ENCODE measurements at regions not wholly inside any gene's neighbourhood (a gene's known extent, or its start where the extent isn't known, plus 50 kb on each side); places are given as distances from the start of the nearest gene placed in this dataset.

DNA sequence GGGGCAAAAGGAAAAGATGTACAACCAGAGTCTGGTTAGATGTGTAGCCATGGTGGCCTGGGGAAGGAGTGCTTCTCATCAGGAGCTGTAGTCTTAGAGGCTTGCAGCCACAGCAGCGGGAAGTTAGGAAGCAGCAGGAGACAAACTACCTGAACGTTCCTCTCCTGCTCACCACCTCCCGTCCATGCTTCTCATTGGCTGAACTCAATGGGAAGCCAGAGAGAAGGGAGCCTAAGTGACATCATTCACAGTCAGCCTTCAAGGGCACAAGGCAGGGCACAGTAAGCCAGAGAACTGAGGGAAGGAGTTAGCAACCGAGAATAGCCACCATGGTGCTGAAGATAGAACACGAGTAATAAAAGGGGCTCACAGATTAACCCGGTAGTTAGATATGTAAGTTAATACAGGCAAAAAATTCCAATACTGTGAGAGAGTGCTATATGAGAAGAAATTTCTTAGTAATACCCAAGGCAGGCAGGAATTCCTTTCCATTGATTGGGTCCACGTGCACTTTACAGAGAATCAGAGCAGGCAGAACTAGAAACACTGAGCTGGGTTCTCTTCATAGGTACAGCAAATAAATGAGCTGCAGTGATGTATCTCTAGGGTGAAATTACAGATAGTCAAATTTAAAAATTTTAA lies 391.5 kb upstream of the DACH1 start:
- H3K4me2 ChIP-seq: no peak overlapping the region
- no peaks in the 10 kb centered on the region for H3K36me3 ChIP-seq
- no peak overlapping the region for H3K27ac Mint-ChIP-seq
- H3K9ac ChIP-seq: no peak overlapping the region
- no peak for DNase-seq (ENCODE audit: low spot score)
- H3F3A ChIP-seq (ENCODE audit: low read depth): no peaks in the 10 kb centered on the region
- no peaks in the 10 kb centered on the region for H3K79me2 ChIP-seq (ENCODE audit: low read depth)
- H3K4me3 ChIP-seq: no peak overlapping the region
- no peaks in the 10 kb centered on the region for H3K36me3 Mint-ChIP-seq
- H3K9me3 ChIP-seq (ENCODE audit: low read depth): no peaks in the 10 kb centered on the region
- H4K20me1 ChIP-seq (ENCODE audit: low read depth): no peaks in the 10 kb centered on the region
- no peaks in the 10 kb centered on the region for H3K27me3 Mint-ChIP-seq (ENCODE audit: insufficient read depth, low read depth)
- no peak overlapping the region for H3K4me3 Mint-ChIP-seq
- H3K9me3 Mint-ChIP-seq: no peaks in the 10 kb centered on the region
- H2AFZ ChIP-seq (replicated peaks): no peak overlapping the region
- H3K27ac ChIP-seq: no peak overlapping the region
- no peaks in the 10 kb centered on the region for H3K27me3 ChIP-seq
- no peaks in the 10 kb centered on the region for H3K4me1 ChIP-seq
- no peak for TF ChIP-seq EZH2 (IDR thresholded peaks at IDR 0.05)
- TF ChIP-seq, protein P1, sequence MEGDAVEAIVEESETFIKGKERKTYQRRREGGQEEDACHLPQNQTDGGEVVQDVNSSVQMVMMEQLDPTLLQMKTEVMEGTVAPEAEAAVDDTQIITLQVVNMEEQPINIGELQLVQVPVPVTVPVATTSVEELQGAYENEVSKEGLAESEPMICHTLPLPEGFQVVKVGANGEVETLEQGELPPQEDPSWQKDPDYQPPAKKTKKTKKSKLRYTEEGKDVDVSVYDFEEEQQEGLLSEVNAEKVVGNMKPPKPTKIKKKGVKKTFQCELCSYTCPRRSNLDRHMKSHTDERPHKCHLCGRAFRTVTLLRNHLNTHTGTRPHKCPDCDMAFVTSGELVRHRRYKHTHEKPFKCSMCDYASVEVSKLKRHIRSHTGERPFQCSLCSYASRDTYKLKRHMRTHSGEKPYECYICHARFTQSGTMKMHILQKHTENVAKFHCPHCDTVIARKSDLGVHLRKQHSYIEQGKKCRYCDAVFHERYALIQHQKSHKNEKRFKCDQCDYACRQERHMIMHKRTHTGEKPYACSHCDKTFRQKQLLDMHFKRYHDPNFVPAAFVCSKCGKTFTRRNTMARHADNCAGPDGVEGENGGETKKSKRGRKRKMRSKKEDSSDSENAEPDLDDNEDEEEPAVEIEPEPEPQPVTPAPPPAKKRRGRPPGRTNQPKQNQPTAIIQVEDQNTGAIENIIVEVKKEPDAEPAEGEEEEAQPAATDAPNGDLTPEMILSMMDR (IDR thresholded peaks at IDR 0.05): no peak
- no peak for TF ChIP-seq EZH2phosphoT487 (IDR thresholded peaks at IDR 0.05)
- peaks cover 5% of the 10 kb centered on the region for H3K4me1 Mint-ChIP-seq

DNA sequence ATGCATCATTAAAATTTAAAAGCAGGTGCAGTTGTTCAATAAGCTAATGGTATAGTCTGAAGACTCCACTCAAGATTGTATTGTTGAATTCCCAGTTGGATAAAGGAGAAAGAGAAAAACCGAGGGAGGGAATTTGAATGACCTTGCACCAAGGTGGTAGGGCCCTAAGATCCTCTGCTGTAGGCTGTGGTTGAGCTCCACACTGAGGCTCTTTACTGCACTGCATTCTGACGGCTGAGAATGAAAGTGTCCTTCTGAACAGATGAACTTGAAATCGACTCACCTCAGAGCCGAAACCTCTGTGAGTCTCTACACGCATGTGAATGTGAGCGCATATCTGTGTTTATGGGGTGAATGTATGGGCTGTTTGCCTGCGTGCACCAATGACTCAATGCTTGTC lies 388.9 kb upstream of the DACH1 start:
- Histone ChIP-seq H3K4me3 (no peak overlapping the region), H3K79me2 (ENCODE audit: low read depth) (no peaks in the 10 kb centered on the region), H3K9ac (no peak overlapping the region), H3F3A (ENCODE audit: low read depth) (no peaks in the 10 kb centered on the region), H4K20me1 (ENCODE audit: low read depth) (no peaks in the 10 kb centered on the region), H3K36me3 (no peaks in the 10 kb centered on the region), H3K4me1 (no peaks in the 10 kb centered on the region), H3K9me3 (ENCODE audit: low read depth) (no peaks in the 10 kb centered on the region), H3K4me2 (no peak overlapping the region), H3K27ac (no peak overlapping the region), H3K27me3 (no peaks in the 10 kb centered on the region), H2AFZ (replicated peaks) (no peak overlapping the region)
- Mint-ChIP-seq H3K4me3 (no peak overlapping the region), H3K27me3 (ENCODE audit: insufficient read depth, low read depth) (no peaks in the 10 kb centered on the region), H3K4me1 (peaks cover 5% of the 10 kb centered on the region), H3K36me3 (no peaks in the 10 kb centered on the region), H3K9me3 (no peaks in the 10 kb centered on the region), H3K27ac (no peak overlapping the region)
- DNase-seq (ENCODE audit: low spot score): peak; percentile 66
- TF ChIP-seq, protein P1 (IDR thresholded peaks at IDR 0.05): peak; percentile 70
- no peak for TF ChIP-seq EZH2phosphoT487 (IDR thresholded peaks at IDR 0.05)

DNA sequence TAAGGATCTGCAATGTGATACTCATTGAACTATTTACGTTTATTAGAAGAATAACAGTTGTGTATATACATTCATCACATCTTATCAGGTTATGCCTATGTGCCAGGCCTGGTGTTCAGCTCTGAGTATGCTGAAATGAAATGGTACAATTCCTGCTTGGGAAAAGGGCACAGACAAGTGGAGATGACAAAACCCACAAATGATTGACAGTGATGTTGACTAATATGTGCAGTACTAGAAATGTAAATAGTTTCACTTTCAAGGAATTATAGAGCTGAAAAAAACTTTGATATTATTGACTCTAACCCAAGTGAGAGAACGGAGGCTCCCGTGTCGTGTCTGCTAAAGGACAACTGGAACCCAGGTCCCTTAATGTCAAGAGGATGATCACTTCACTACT lies 386.8 kb upstream of the DACH1 start:
- Histone ChIP-seq H3K79me2 (ENCODE audit: low read depth) (no peaks in the 10 kb centered on the region), H4K20me1 (ENCODE audit: low read depth) (no peaks in the 10 kb centered on the region), H3K4me3 (no peak overlapping the region), H2AFZ (replicated peaks) (no peak overlapping the region), H3K27ac (no peak overlapping the region), H3K4me1 (no peaks in the 10 kb centered on the region), H3K9me3 (ENCODE audit: low read depth) (no peaks in the 10 kb centered on the region), H3K27me3 (no peaks in the 10 kb centered on the region), H3K36me3 (no peaks in the 10 kb centered on the region), H3K9ac (no peak overlapping the region), H3F3A (ENCODE audit: low read depth) (no peaks in the 10 kb centered on the region), H3K4me2 (no peak overlapping the region)
- Mint-ChIP-seq H3K9me3 (no peaks in the 10 kb centered on the region), H3K4me3 (no peak overlapping the region), H3K4me1 (peaks cover 5% of the 10 kb centered on the region), H3K27me3 (ENCODE audit: insufficient read depth, low read depth) (no peaks in the 10 kb centered on the region), H3K36me3 (no peaks in the 10 kb centered on the region), H3K27ac (no peak overlapping the region)
- DNase-seq (ENCODE audit: low spot score): no peak
- TF ChIP-seq EZH2 (IDR thresholded peaks at IDR 0.05) (no peak), EZH2phosphoT487 (IDR thresholded peaks at IDR 0.05) (no peak)
- TF ChIP-seq, protein P1 (IDR thresholded peaks at IDR 0.05): no peak
